NCI-H524 (cell line): ENCODE measurements at regions not wholly inside any gene's neighbourhood (a gene's known extent, or its start where the extent isn't known, plus 50 kb on each side); places are given as distances from the start of the nearest gene placed in this dataset.
"Not testable (repeated sequence)": the region's sequence is repeated elsewhere in the genome, so short reads cannot be mapped to it uniquely, and the experiment has no call there.

Experiments used
- DNase-seq, 2 experiments: peaks; one replicate each; lab custom pipeline; 2025; lab: John Stamatoyannopoulos, UW

- no peak for DNase-seq
Measured at GRCh38 chr10:35896001-35896400, 253.9 kb upstream of the FZD8 start.

- no peak for DNase-seq
Measured at GRCh38 chr10:35895331-35895730, 253.2 kb upstream of the FZD8 start.

- peak in 1 of 2 experiments; percentile 7 for DNase-seq
Measured at GRCh38 chr10:35892526-35892925, 250.4 kb upstream of the FZD8 start.

- DNase-seq, result peak in 1 of 2 experiments; percentile 24
Measured at GRCh38 chr10:35890676-35891495, 248.8 kb upstream of the FZD8 start.

- DNase-seq, result no peak
Measured at GRCh38 chr10:35889971-35890675, 248.0 kb upstream of the FZD8 start.

- no peak for DNase-seq
Measured at GRCh38 chr10:35889226-35889625, 247.1 kb upstream of the FZD8 start.

GRCh38 chr10:35888400-35888799, 246.3 kb upstream of the FZD8 start:
- no peak for DNase-seq

GRCh38 chr10:35887685-35888084, 245.6 kb upstream of the FZD8 start:
- DNase-seq, result no peak

GRCh38 chr10:35885076-35885475, 243.0 kb upstream of the FZD8 start:
- no peak for DNase-seq

GRCh38 chr10:35884657-35885071, 242.6 kb upstream of the FZD8 start:
- no peak for DNase-seq

GRCh38 chr10:35882422-35883150, 240.5 kb upstream of the FZD8 start:
- peak in 1 of 2 experiments; percentile 0 for DNase-seq

- no peak for DNase-seq
Measured at GRCh38 chr10:35881320-35881719, 239.2 kb upstream of the FZD8 start.

- DNase-seq, result no peak
Measured at GRCh38 chr10:35876248-35876647, 234.2 kb upstream of the FZD8 start.

GRCh38 chr10:35875016-35875676, 233.1 kb upstream of the FZD8 start:
- DNase-seq, result no peak

- DNase-seq, result peak in 1 of 2 experiments; percentile 33
Measured at GRCh38 chr10:35874311-35875015, 232.4 kb upstream of the FZD8 start.

- DNase-seq, result peak; percentile 39 to 58
Measured at GRCh38 chr10:35872671-35873070, 230.6 kb upstream of the FZD8 start.

GRCh38 chr10:35870665-35871310, 228.7 kb upstream of the FZD8 start:
- DNase-seq, result no peak

GRCh38 chr10:35858676-35859283, 216.7 kb upstream of the FZD8 start:
- not testable (repeated sequence) for DNase-seq

GRCh38 chr10:35857860-35858259, 215.8 kb upstream of the FZD8 start:
- no peak for DNase-seq

GRCh38 chr10:35855155-35855947, 213.3 kb upstream of the FZD8 start:
- no peak for DNase-seq
